Left ventricle myocardium inferior (tissue), 1 donor: ENCODE measurements at regions not wholly inside any gene's neighbourhood (a gene's known extent, or its start where the extent isn't known, plus 50 kb on each side); places are given as distances from the start of the nearest gene placed in this dataset.

Experiments
- DNase-seq: peaks from one replicate; pipeline ENCODE4 v3.0.0-alpha.2; 2020
- H3K27ac ChIP-seq: fragments of 200-600 bp; replicated peaks from 2 replicates; pipeline ENCODE4 v1.8.0; 2021
- H3K27me3 ChIP-seq: fragments of 200-600 bp; 2 replicates; pipeline ENCODE4 v1.8.0; 2021; ENCODE audit warnings: low read depth
- H3K36me3 ChIP-seq: fragments of 200-600 bp; 2 replicates; pipeline ENCODE4 v1.8.0; 2021
- H3K4me1 ChIP-seq: fragments of 200-600 bp; 2 replicates; pipeline ENCODE4 v1.8.0; 2021
- H3K4me3 ChIP-seq: fragments of 200-600 bp; 2 replicates; pipeline ENCODE4 v1.8.0; 2021; ENCODE audit warnings: mild to moderate bottlenecking, moderate library complexity
- H3K9me3 ChIP-seq: fragments of 200-600 bp; replicated peaks from 2 replicates; pipeline ENCODE4 v1.8.0; 2021
- intact Hi-C: fragments of 100-400 bp; cut with micrococcal nuclease; formaldehyde crosslinking; loops from one replicate; pipeline ENCODE4 v1.11.0; 2022
- TF ChIP-seq, protein P1 (sequence below): fragments of 200-600 bp; IDR thresholded peaks from 2 replicates; pipeline ENCODE4 v1.8.0; 2021; ENCODE audit warnings: antibody characterized with exemption, mild to moderate bottlenecking, borderline replicate concordance
- donor health status: DM: no; HTN: yes; CAD: no; lungs with severe emphysema.

DNA sequence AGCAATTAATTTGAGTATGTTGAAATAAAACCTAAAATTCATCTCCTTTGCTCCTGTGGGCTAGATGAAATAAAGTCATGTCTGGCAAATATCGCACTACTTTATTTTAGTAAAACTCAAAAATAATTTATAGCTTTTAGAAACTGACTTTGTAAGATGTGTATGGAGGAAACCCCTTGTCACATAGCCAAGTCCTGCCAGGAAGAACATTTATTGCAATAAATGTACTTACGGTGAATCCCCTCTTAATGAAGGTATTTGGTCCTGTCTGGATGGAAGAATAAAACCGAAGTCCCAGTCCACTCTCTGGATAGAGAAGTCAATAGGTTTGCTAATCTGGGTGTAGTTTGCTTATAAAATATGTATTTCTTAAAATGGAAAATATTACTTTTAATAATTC, 1226.8 kb upstream of the MAP3K7 start:
- DNase-seq, result no peak
- H3K27ac ChIP-seq, result no peak overlapping the region
- H3K27me3 ChIP-seq, result no peaks in the 10 kb centered on the region
- no peaks in the 10 kb centered on the region for H3K36me3 ChIP-seq
- H3K4me3 ChIP-seq, result no peak overlapping the region
- H3K4me1 ChIP-seq, result no peaks in the 10 kb centered on the region
- intact Hi-C loops, result no loop called here
- TF ChIP-seq, protein P1, sequence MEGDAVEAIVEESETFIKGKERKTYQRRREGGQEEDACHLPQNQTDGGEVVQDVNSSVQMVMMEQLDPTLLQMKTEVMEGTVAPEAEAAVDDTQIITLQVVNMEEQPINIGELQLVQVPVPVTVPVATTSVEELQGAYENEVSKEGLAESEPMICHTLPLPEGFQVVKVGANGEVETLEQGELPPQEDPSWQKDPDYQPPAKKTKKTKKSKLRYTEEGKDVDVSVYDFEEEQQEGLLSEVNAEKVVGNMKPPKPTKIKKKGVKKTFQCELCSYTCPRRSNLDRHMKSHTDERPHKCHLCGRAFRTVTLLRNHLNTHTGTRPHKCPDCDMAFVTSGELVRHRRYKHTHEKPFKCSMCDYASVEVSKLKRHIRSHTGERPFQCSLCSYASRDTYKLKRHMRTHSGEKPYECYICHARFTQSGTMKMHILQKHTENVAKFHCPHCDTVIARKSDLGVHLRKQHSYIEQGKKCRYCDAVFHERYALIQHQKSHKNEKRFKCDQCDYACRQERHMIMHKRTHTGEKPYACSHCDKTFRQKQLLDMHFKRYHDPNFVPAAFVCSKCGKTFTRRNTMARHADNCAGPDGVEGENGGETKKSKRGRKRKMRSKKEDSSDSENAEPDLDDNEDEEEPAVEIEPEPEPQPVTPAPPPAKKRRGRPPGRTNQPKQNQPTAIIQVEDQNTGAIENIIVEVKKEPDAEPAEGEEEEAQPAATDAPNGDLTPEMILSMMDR, result no peak
- H3K9me3 ChIP-seq, result no peaks in the 10 kb centered on the region

DNA sequence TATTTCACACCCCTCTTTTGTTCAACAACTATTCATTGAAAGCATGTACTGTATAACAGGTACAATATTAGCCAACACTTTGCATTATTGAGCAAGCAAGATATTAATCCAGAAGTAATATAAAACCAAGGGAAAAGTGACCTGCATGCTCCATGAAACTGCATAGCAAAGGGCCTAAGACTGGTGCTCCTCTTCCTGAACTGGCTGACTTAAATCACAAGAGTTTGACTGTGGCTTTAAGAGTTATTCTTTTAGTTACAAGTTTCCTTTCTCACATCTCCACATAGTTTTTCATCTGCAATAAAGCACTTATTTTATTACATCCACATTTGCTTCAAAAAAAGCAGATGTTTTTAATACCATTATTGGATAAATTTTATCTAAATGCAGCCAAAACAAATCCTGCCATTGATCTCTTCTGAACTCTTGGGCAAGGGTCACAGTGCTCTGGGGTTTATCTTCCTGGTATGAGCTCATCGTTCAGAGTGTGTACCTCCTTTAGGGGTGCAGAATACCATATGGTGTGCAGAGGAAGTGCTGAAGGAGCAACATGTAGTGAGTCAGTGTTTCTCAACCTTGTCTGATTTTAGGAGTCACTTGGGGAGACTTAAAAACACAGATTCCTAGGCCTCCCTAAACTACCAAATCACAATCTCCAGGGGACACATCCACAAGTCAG, 1225.9 kb upstream of the MAP3K7 start:
- Histone ChIP-seq H3K4me1 (no peaks in the 10 kb centered on the region), H3K9me3 (no peaks in the 10 kb centered on the region), H3K27me3 (no peaks in the 10 kb centered on the region), H3K36me3 (no peaks in the 10 kb centered on the region), H3K4me3 (no peak overlapping the region), H3K27ac (no peak overlapping the region)
- no peak for DNase-seq
- TF ChIP-seq, protein P1, result no peak
- intact Hi-C loops, result no loop called here

DNA sequence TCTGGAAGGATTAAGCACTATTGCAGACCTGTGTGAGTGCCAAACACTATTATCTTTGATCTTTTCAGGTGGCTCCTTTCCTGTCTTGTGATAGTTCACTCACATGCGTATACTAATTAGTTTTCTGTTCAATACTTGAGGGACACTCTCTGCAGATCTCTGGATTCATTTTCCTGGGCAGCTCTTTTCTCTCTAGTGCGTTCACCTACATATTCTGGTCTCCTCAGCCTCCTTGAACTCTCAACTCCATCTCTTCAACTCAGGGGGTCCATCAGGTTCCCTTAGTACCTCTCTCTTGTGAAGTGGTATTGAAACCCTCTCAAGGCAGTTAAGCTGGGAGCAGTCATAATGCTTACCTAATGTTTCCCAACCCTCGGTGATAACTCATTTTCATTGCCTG, 1218.1 kb upstream of the MAP3K7 start:
- no peak for DNase-seq
- H3K4me1 ChIP-seq, result no peaks in the 10 kb centered on the region
- intact Hi-C loops, result no loop called here
- no peaks in the 10 kb centered on the region for H3K36me3 ChIP-seq
- no peak overlapping the region for H3K4me3 ChIP-seq
- H3K27me3 ChIP-seq, result no peaks in the 10 kb centered on the region
- no peak overlapping the region for H3K27ac ChIP-seq
- H3K9me3 ChIP-seq, result no peaks in the 10 kb centered on the region
- TF ChIP-seq, protein P1, result no peak

- TF ChIP-seq, protein P1, result no peak
- no peaks in the 10 kb centered on the region for H3K4me1 ChIP-seq
- intact Hi-C loops, result no loop called here
- no peak for DNase-seq
- H3K4me3 ChIP-seq, result no peak overlapping the region
- no peak overlapping the region for H3K27ac ChIP-seq
- H3K27me3 ChIP-seq, result no peaks in the 10 kb centered on the region
- H3K9me3 ChIP-seq, result no peaks in the 10 kb centered on the region
- H3K36me3 ChIP-seq, result no peaks in the 10 kb centered on the region
These were observed 1215.6 kb upstream of the MAP3K7 start for GRCh38 chr6:91802431-91802830.

GRCh38 chr6:91796603-91797002, 1209.7 kb upstream of the MAP3K7 start:
- Histone ChIP-seq H3K4me1 (no peaks in the 10 kb centered on the region), H3K27ac (no peak overlapping the region), H3K4me3 (no peak overlapping the region), H3K27me3 (no peaks in the 10 kb centered on the region), H3K9me3 (peaks cover under 1% of the 10 kb centered on the region), H3K36me3 (no peaks in the 10 kb centered on the region)
- TF ChIP-seq, protein P1, result no peak
- DNase-seq, result no peak
- intact Hi-C loops, result no loop called here

DNA sequence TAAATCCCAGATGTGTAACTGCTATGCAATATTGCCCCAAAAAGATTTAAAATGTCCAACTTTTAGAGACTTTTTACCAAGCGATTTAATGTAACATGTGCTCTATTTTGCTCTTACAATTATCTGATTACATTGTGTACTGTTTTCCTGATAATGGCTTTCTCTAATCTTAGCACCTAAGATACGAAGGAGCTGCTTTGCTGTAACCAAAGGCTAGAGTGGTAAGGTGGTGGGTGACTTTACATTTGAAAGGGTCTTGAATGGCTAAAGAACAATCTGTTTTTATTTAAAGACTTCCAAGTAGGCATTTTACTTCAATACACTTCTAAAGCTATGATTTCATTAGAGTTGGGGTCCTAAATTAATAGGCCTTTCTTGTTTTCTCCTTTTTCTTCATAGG, 1201.6 kb upstream of the MAP3K7 start:
- Histone ChIP-seq H3K27ac (no peak overlapping the region), H3K4me3 (no peak overlapping the region), H3K9me3 (peaks cover 17% of the 10 kb centered on the region), H3K4me1 (no peaks in the 10 kb centered on the region), H3K27me3 (no peaks in the 10 kb centered on the region), H3K36me3 (no peaks in the 10 kb centered on the region)
- TF ChIP-seq, protein P1, result no peak
- intact Hi-C loops, result no loop called here
- no peak for DNase-seq
